ENCODE measurements at regions not wholly inside any gene's neighbourhood (a gene's known extent, or its start where the extent isn't known, plus 50 kb on each side); places are given as distances from the start of the nearest gene placed in this dataset.

DNA sequence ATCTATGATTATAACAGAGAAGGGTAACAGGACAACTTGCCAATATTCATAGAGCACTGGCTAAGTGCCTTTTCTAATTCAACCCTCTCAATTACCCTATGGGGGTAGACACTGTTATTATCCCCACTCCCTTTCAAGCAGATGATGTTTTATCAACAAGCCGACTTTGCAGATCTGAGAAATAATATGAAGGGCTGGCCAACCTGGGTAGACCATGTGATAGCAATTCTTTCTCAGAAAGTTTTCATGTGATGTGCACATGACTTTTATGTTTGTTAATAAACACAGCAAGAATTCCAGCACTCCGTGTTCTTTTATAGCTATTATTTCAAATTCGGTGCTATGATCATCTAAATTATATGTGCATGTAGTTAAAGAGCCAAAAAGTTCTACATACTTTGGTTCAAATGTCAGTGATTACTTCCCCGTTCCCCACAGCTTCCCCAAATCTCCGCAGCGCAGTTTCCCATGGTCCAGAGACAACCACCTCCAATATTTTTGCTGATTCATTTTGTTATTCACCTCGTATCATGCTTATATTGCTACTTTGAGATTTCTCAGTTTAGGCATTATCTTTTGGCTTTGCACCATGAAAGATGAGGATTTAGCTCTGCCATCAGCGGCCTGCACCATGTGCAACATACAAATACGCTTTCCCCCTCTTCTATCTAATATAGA, 96.7 kb upstream of the GADD45A start:
- H2AFZ ChIP-seq (ENCODE audit: low read length, unreplicated experiment): no peak overlapping the region

DNA sequence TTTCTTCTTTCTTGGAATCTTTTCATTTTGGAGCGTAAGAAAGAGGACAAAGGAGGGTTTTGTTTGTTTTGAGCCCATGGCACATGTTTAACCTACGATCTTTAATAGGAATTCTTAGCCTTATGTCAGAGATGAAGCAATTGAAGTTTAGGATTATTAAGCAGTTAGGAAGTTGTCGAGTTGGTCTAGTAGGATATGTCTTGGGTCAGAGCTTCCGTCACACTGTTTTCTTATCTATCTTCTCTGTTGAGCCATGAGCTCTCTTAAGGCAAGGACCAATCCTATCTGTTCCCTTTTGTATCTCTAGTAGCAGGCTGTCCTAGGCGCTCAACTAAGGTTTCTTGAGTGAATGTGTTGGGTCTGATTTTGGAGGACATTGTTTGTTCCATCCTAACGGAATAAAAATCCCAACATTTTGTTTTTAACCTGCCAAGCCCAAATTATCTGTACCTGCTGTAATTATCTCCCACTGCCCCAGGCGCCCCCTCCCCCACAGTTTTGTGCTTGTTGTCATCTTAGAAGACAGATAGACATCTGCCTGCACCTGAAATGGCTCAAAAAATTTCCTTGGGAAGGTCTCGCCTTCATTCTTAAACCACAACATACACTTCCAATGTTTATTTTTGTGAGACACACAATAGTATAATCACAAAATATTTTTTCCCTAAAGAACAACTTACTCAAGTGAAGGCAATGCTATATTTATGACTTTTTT, 95.3 kb upstream of the GADD45A start:
- Histone ChIP-seq H3K4me1 (ENCODE audit: control insufficient read depth, insufficient read depth, low read length, unreplicated experiment) (peaks cover 9% of the 10 kb centered on the region), H3K27ac (ENCODE audit: low read depth, low read length) (no peak overlapping the region), H3K4me3 (ENCODE audit: low read depth, low read length) (no peak overlapping the region), H2AFZ (ENCODE audit: low read length, unreplicated experiment) (no peak overlapping the region), H3K27me3 (ENCODE audit: insufficient read depth, low read length) (no peaks in the 10 kb centered on the region), H3K36me3 (ENCODE audit: insufficient read depth, low read length) (no peaks in the 10 kb centered on the region), H3K79me2 (ENCODE audit: control insufficient read depth, insufficient read depth, low read length, unreplicated experiment) (no peaks in the 10 kb centered on the region)

More for the DNA sequence above, 96.7 kb upstream of the GADD45A start:
- H3K27me3 ChIP-seq (ENCODE audit: insufficient read depth, low read length): no peaks in the 10 kb centered on the region
- H3K79me2 ChIP-seq (ENCODE audit: control insufficient read depth, insufficient read depth, low read length, unreplicated experiment): no peaks in the 10 kb centered on the region
- H3K4me1 ChIP-seq (ENCODE audit: control insufficient read depth, insufficient read depth, low read length, unreplicated experiment): peaks cover 9% of the 10 kb centered on the region
- no peaks in the 10 kb centered on the region for H3K36me3 ChIP-seq (ENCODE audit: insufficient read depth, low read length)
- no peak overlapping the region for H3K4me3 ChIP-seq (ENCODE audit: low read depth, low read length)
- H3K27ac ChIP-seq (ENCODE audit: low read depth, low read length): no peak overlapping the region

DNA sequence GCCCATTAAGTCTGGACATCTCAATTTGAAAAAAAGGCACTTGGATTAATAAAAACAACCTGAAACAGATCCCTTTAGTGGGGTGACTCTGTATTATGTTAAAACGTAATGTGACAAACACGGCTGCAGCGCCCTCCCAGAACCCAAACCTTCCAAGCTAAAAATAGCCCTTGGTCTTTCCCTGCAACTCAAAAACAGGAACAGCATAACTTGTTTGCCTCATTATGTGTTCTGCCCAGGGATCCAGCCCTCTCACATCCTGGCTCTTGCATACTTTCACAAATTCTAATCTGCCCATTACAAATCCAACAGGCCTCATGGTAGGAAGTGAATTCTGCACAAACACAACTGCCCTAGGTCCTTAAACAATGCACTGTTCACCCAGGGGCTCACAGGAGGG, 94.7 kb upstream of the GADD45A start:
- no peaks in the 10 kb centered on the region for H3K27me3 ChIP-seq (ENCODE audit: insufficient read depth, low read length)
- H3K79me2 ChIP-seq (ENCODE audit: control insufficient read depth, insufficient read depth, low read length, unreplicated experiment): no peaks in the 10 kb centered on the region
- peaks cover 9% of the 10 kb centered on the region for H3K4me1 ChIP-seq (ENCODE audit: control insufficient read depth, insufficient read depth, low read length, unreplicated experiment)
- no peak overlapping the region for H3K4me3 ChIP-seq (ENCODE audit: low read depth, low read length)
- H2AFZ ChIP-seq (ENCODE audit: low read length, unreplicated experiment): no peak overlapping the region
- H3K27ac ChIP-seq (ENCODE audit: low read depth, low read length): no peak overlapping the region
- no peaks in the 10 kb centered on the region for H3K36me3 ChIP-seq (ENCODE audit: insufficient read depth, low read length)

DNA sequence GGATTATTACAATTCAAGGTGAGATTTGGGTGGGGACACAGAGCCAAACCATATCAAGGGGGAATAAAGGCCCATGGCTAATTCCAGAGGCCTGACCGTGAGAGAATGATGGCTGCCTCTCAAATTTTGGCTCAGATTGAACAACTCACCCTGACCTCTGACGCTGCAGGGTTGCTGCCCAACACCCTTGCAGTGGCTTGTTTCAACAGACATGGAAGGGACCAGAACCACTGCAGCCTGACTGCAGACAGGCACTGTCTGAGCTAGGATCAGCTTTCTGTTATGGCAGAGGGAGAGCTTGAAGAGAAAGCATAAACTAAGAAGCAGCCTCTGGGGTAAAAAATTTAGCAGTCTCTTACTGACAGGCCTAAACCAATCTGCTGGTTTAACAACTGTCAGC, 90.2 kb upstream of the GADD45A start:
- Histone ChIP-seq H3K27me3 (ENCODE audit: insufficient read depth, low read length) (no peaks in the 10 kb centered on the region), H2AFZ (ENCODE audit: low read length, unreplicated experiment) (no peak overlapping the region), H3K4me1 (ENCODE audit: control insufficient read depth, insufficient read depth, low read length, unreplicated experiment) (no peaks in the 10 kb centered on the region), H3K79me2 (ENCODE audit: control insufficient read depth, insufficient read depth, low read length, unreplicated experiment) (no peaks in the 10 kb centered on the region), H3K4me3 (ENCODE audit: low read depth, low read length) (no peak overlapping the region), H3K27ac (ENCODE audit: low read depth, low read length) (no peak overlapping the region), H3K36me3 (ENCODE audit: insufficient read depth, low read length) (no peaks in the 10 kb centered on the region)

DNA sequence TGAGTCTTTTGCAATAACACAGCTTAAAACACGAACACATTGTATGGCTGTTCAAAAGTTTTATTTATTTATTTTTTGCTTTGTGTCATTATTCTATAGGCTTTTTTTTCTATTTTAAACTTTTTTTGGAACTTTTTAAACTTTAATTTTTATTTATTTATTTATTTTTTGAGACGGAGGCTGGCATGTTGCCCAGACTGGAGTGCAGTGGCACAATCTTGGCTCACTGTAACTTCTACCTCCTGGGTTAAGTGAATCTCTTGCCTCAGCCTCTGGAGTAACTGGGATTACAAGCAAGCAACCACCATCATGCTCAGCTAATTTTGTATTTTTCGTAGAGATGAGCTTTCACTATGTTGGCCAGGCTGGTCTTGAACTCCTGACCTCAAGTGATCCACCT, 88.3 kb upstream of the GADD45A start:
- Histone ChIP-seq H3K27ac (ENCODE audit: low read depth, low read length) (no peak overlapping the region), H2AFZ (ENCODE audit: low read length, unreplicated experiment) (no peak overlapping the region), H3K79me2 (ENCODE audit: control insufficient read depth, insufficient read depth, low read length, unreplicated experiment) (no peaks in the 10 kb centered on the region), H3K27me3 (ENCODE audit: insufficient read depth, low read length) (no peaks in the 10 kb centered on the region), H3K4me3 (ENCODE audit: low read depth, low read length) (no peak overlapping the region), H3K36me3 (ENCODE audit: insufficient read depth, low read length) (no peaks in the 10 kb centered on the region), H3K4me1 (ENCODE audit: control insufficient read depth, insufficient read depth, low read length, unreplicated experiment) (no peaks in the 10 kb centered on the region)

DNA sequence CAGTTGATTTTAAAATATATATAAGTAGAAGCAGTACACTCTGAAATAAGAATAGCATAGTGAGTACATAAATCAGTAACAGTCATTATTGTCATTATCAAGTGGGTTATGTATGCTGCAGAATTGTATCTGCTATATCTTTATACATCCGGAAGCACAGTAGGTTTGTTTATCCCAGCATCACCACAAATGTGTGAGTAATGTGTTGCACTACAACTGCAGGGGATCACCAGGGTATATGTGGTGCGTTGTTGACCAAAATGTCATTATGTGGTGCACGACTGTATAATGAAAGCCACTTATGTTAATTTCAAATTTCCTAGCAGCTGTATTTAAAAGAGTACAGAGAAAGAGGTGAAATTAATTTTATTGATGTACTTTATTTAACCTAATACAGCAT, 87.7 kb upstream of the GADD45A start:
- H3K36me3 ChIP-seq (ENCODE audit: insufficient read depth, low read length): no peaks in the 10 kb centered on the region
- no peaks in the 10 kb centered on the region for H3K79me2 ChIP-seq (ENCODE audit: control insufficient read depth, insufficient read depth, low read length, unreplicated experiment)
- no peaks in the 10 kb centered on the region for H3K27me3 ChIP-seq (ENCODE audit: insufficient read depth, low read length)
- H3K4me1 ChIP-seq (ENCODE audit: control insufficient read depth, insufficient read depth, low read length, unreplicated experiment): no peaks in the 10 kb centered on the region
- H3K4me3 ChIP-seq (ENCODE audit: low read depth, low read length): no peak overlapping the region
- no peak overlapping the region for H2AFZ ChIP-seq (ENCODE audit: low read length, unreplicated experiment)
- no peak overlapping the region for H3K27ac ChIP-seq (ENCODE audit: low read depth, low read length)

DNA sequence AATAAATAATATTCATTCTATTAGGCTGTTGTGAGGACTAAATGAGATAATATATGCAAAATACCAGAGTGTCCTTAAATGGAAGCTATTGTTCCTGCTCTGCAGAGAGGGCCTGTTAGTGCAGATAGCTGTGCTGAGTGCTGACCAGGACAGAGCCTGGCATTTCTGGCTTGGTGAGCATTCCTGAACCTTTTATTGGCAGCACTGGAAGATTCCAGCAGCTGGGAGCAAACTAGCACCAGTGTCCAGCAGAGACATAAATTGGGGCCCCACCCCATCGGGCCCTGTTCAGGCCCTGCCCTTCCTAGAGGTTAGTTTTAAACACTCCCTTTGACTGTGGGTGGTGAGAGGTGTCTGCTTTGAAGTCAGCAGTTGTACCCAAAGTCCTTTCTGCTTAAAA, 85.9 kb upstream of the GADD45A start:
- Histone ChIP-seq H3K4me3 (ENCODE audit: low read depth, low read length) (no peak overlapping the region), H3K27me3 (ENCODE audit: insufficient read depth, low read length) (no peaks in the 10 kb centered on the region), H3K79me2 (ENCODE audit: control insufficient read depth, insufficient read depth, low read length, unreplicated experiment) (no peaks in the 10 kb centered on the region), H3K27ac (ENCODE audit: low read depth, low read length) (no peak overlapping the region), H2AFZ (ENCODE audit: low read length, unreplicated experiment) (no peak overlapping the region), H3K36me3 (ENCODE audit: insufficient read depth, low read length) (no peaks in the 10 kb centered on the region), H3K4me1 (ENCODE audit: control insufficient read depth, insufficient read depth, low read length, unreplicated experiment) (no peaks in the 10 kb centered on the region)

DNA sequence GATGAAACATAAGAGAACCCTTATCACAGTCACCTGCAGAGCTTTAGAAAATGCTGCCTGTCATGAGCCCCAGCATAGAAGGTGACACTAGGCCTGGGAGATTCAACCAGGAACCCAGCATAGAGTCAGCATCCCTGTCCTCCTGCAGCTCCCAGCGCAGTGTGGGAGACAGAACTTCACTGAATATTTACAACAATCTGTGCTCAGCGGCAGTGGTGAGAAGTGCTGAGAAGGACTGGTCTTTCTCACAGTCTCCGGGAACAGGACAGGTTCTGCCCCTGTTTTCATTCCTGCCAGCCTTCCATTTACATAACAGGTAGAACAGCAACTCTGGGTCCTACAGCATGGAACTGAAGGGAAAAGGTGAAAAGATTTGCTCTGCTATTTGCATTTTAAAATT, 83.5 kb upstream of the GADD45A start:
- H3K79me2 ChIP-seq (ENCODE audit: control insufficient read depth, insufficient read depth, low read length, unreplicated experiment): no peaks in the 10 kb centered on the region

DNA sequence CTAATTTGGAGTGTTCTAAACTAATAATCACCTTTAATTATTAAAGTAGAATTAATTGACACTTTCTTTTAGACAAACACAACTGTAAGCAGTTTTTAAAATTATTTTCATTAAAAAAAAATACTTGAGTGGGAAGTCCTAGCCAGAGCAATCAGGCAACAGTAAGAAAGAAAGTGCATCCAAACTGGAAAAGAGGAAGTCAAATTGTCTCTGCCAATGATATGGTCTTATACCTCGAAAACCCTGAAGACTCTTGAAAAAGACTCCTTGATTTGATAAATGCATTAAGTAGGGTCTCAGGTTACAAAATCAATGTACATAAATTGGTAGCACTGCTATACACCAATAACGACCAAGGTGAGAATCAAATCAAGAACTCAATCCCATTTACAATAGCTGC, 83.0 kb upstream of the GADD45A start:
- no peak overlapping the region for H3K27ac ChIP-seq (ENCODE audit: low read depth, low read length)
- H2AFZ ChIP-seq (ENCODE audit: low read length, unreplicated experiment): no peak overlapping the region
- no peaks in the 10 kb centered on the region for H3K79me2 ChIP-seq (ENCODE audit: control insufficient read depth, insufficient read depth, low read length, unreplicated experiment)
- no peaks in the 10 kb centered on the region for H3K27me3 ChIP-seq (ENCODE audit: insufficient read depth, low read length)
- H3K36me3 ChIP-seq (ENCODE audit: insufficient read depth, low read length): no peaks in the 10 kb centered on the region
- no peak overlapping the region for H3K4me3 ChIP-seq (ENCODE audit: low read depth, low read length)
- no peaks in the 10 kb centered on the region for H3K4me1 ChIP-seq (ENCODE audit: control insufficient read depth, insufficient read depth, low read length, unreplicated experiment)

More for the DNA sequence above, 83.5 kb upstream of the GADD45A start:
- H3K4me3 ChIP-seq (ENCODE audit: low read depth, low read length): no peak overlapping the region
- no peaks in the 10 kb centered on the region for H3K36me3 ChIP-seq (ENCODE audit: insufficient read depth, low read length)
- H3K27me3 ChIP-seq (ENCODE audit: insufficient read depth, low read length): no peaks in the 10 kb centered on the region
- no peak overlapping the region for H2AFZ ChIP-seq (ENCODE audit: low read length, unreplicated experiment)
- H3K27ac ChIP-seq (ENCODE audit: low read depth, low read length): no peak overlapping the region
- H3K4me1 ChIP-seq (ENCODE audit: control insufficient read depth, insufficient read depth, low read length, unreplicated experiment): no peaks in the 10 kb centered on the region

DNA sequence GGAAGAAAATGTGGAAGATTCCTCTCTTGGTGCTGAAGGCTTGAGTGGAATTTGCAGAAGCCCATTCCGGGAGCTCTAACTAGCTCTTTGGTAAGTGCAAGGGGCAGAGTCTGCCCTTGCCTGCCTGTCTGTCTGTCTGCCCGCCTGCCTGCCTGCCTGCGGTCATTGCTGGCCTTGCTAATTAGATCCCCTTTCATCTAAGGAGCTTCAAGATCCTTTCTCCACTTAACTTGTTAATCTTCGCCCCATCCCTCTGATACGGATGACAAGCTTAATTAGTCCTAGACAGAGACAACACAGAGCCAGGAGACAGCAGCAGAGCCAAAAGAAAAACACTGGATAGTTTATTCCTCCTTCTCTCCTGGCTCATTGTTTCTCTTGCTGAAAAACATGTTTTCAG, 80.2 kb upstream of the GADD45A start:
- Histone ChIP-seq H3K27me3 (ENCODE audit: insufficient read depth, low read length) (no peaks in the 10 kb centered on the region), H3K4me1 (ENCODE audit: control insufficient read depth, insufficient read depth, low read length, unreplicated experiment) (no peaks in the 10 kb centered on the region), H3K4me3 (ENCODE audit: low read depth, low read length) (no peak overlapping the region), H2AFZ (ENCODE audit: low read length, unreplicated experiment) (no peak overlapping the region), H3K36me3 (ENCODE audit: insufficient read depth, low read length) (no peaks in the 10 kb centered on the region), H3K79me2 (ENCODE audit: control insufficient read depth, insufficient read depth, low read length, unreplicated experiment) (no peaks in the 10 kb centered on the region), H3K27ac (ENCODE audit: low read depth, low read length) (no peak overlapping the region)

DNA sequence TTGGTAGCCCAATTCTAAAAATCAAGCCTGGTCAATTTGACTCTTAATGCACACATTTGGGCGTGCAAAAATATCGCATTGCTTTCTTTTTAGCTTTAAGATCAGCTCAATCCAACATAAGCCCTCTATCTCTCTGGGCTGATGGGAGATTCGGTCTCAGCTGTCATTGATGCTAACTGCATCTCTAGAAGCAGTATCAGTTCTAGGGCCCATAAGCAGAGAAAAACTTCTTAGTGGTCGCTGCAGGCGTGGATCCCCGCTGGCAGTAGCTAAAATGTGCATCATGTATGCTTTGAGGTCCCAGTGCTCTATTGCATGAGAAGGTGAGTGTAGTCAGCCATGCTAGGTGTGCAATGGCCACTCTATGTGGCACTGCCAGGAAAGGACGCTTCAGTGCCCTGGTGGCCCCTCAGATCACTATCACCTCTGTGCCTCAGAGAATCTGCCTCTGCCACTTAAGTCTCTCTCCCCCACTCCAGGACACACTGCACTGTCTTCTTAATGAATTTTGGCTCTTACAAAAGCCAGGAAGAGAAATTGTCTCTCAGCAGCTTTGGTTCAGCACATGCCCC, 79.7 kb upstream of the GADD45A start:
- Histone ChIP-seq H2AFZ (ENCODE audit: low read length, unreplicated experiment) (no peak overlapping the region), H3K79me2 (ENCODE audit: control insufficient read depth, insufficient read depth, low read length, unreplicated experiment) (no peaks in the 10 kb centered on the region), H3K36me3 (ENCODE audit: insufficient read depth, low read length) (no peaks in the 10 kb centered on the region), H3K27me3 (ENCODE audit: insufficient read depth, low read length) (no peaks in the 10 kb centered on the region), H3K4me3 (ENCODE audit: low read depth, low read length) (no peak overlapping the region), H3K4me1 (ENCODE audit: control insufficient read depth, insufficient read depth, low read length, unreplicated experiment) (no peaks in the 10 kb centered on the region), H3K27ac (ENCODE audit: low read depth, low read length) (no peak overlapping the region)
